PC-9 (cell line): ENCODE measurements at regions not wholly inside any gene's neighbourhood (a gene's known extent, or its start where the extent isn't known, plus 50 kb on each side); places are given as distances from the start of the nearest gene placed in this dataset.
"Not testable (repeated sequence)": the region's sequence is repeated elsewhere in the genome, so short reads cannot be mapped to it uniquely, and the experiment has no call there.

Experiments
- BruUV-seq: library from RNA; stranded (reverse); fragments of 400-500 nt; replicated peaks from 2 replicates; lab custom pipeline; 2021; lab: Mats Ljungman, UMichigan
- CTCF ChIA-PET: fragments of 300-600 bp; sonication (Branson Sonifier 250); formaldehyde crosslinking; loops from one replicate; lab custom pipeline; 2022; ENCODE audit warnings: antibody characterized with exemption; lab: Charles Lee
- POLR2A ChIA-PET: fragments of 300-600 bp; sonication (Branson Sonifier 250); formaldehyde crosslinking; loops from one replicate; lab custom pipeline; 2022; ENCODE audit warnings: antibody characterized with exemption; ENCODE audit not compliant: unreplicated experiment; lab: Charles Lee
- DNase-seq, 2 experiments: peaks; one replicate each; pipeline versions ENCODE4 v3.0.0 to v3.0.0-alpha.2; 2015 to 2022; ENCODE audit warnings: mixed read lengths in 1 of 2
- H2AFZ ChIP-seq: fragments of 200-600 bp; sonication (generic); 2 replicates; pipeline ENCODE4 v1.8.1; 2017; ENCODE audit warnings: antibody characterized with exemption
- H3F3A ChIP-seq: fragments of 200-600 bp; sonication (generic); 2 replicates; pipeline ENCODE4 v1.8.1; 2017; ENCODE audit warnings: antibody characterized with exemption, mild to moderate bottlenecking, low read depth; ENCODE audit not compliant: insufficient read depth
- H3K27ac ChIP-seq: fragments of 200-600 bp; sonication (generic); 2 replicates; pipeline ENCODE4 v1.6.1; 2016; ENCODE audit warnings: mixed run types
- H3K27me3 ChIP-seq: fragments of 200-600 bp; sonication (generic); 2 replicates; pipeline ENCODE4 v1.6.1; 2016; ENCODE audit warnings: low read depth, mixed run types; ENCODE audit not compliant: insufficient read depth
- H3K36me3 ChIP-seq: fragments of 200-600 bp; sonication (generic); 2 replicates; pipeline ENCODE4 v1.6.1; 2016; ENCODE audit warnings: low read depth, mixed run types
- H3K4me1 ChIP-seq: fragments of 200-600 bp; sonication (generic); replicated peaks from 2 replicates; pipeline ENCODE4 v1.6.1; 2016; ENCODE audit warnings: mixed run types; ENCODE audit not compliant: insufficient read depth
- H3K4me2 ChIP-seq: fragments of 200-600 bp; sonication (generic); 2 replicates; pipeline ENCODE4 v1.6.1; 2017; ENCODE audit warnings: mixed run types
- H3K4me3 ChIP-seq: fragments of 200-600 bp; sonication (generic); 2 replicates; pipeline ENCODE4 v1.6.1; 2016; ENCODE audit warnings: mixed run types
- H3K79me2 ChIP-seq: fragments of 200-600 bp; sonication (generic); 2 replicates; pipeline ENCODE4 v1.6.1; 2017; ENCODE audit warnings: low read depth, mixed run types
- H3K9me2 ChIP-seq: fragments of 200-600 bp; sonication (generic); 2 replicates; pipeline ENCODE4 v1.8.1; 2017; ENCODE audit warnings: mild to moderate bottlenecking; ENCODE audit not compliant: insufficient read depth
- H3K9me3 ChIP-seq: fragments of 200-600 bp; sonication (generic); 2 replicates; pipeline ENCODE4 v1.8.1; 2016; ENCODE audit warnings: low read depth; ENCODE audit not compliant: insufficient read depth
- H4K20me1 ChIP-seq: fragments of 200-600 bp; sonication (generic); 2 replicates; pipeline ENCODE4 v1.8.1; 2017; ENCODE audit not compliant: insufficient read depth
- EZH2 ChIP-seq: fragments of 200-600 bp; sonication (generic); IDR thresholded peaks from 2 replicates; pipeline ENCODE4 v1.8.0; 2017; ENCODE audit warnings: antibody characterized with exemption, low read depth
- intact Hi-C: fragments of 100-400 bp; cut with micrococcal nuclease; formaldehyde crosslinking; loops from one replicate; pipeline ENCODE4 v1.10.0; 2022; ENCODE audit not compliant: unreplicated experiment
- TF ChIP-seq, protein P1 (sequence below): fragments of 200-600 bp; sonication (generic); conservative IDR thresholded peaks from 2 replicates; pipeline ENCODE4 v1.6.1; 2017; ENCODE audit warnings: mixed run types, antibody characterized with exemption, mild to moderate bottlenecking, moderate library complexity

- H3K36me3 ChIP-seq, H2AFZ ChIP-seq, H3K4me3 ChIP-seq, H3F3A ChIP-seq, BruUV-seq, POLR2A ChIA-PET, H4K20me1 ChIP-seq, H3K9me3 ChIP-seq, H3K79me2 ChIP-seq, H3K27me3 ChIP-seq, H3K4me2 ChIP-seq, DNase-seq, CTCF ChIA-PET, H3K9me2 ChIP-seq, H3K27ac ChIP-seq, H3K4me1 ChIP-seq: not testable (repeated sequence)
- intact Hi-C loops, result loop anchor here (5.0 kb wide), 1 partner anchor 227 kb away; no protein-coding TSS in a partner anchor
- TF ChIP-seq, protein P1, sequence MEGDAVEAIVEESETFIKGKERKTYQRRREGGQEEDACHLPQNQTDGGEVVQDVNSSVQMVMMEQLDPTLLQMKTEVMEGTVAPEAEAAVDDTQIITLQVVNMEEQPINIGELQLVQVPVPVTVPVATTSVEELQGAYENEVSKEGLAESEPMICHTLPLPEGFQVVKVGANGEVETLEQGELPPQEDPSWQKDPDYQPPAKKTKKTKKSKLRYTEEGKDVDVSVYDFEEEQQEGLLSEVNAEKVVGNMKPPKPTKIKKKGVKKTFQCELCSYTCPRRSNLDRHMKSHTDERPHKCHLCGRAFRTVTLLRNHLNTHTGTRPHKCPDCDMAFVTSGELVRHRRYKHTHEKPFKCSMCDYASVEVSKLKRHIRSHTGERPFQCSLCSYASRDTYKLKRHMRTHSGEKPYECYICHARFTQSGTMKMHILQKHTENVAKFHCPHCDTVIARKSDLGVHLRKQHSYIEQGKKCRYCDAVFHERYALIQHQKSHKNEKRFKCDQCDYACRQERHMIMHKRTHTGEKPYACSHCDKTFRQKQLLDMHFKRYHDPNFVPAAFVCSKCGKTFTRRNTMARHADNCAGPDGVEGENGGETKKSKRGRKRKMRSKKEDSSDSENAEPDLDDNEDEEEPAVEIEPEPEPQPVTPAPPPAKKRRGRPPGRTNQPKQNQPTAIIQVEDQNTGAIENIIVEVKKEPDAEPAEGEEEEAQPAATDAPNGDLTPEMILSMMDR, result peak; percentile 47; the same call in 1 of the 2 replicates
Measured at GRCh38 chr10:37525410-37525809, 332.0 kb downstream of the ZNF248 start.

GRCh38 chr10:37520488-37520887, 336.9 kb downstream of the ZNF248 start:
- BruUV-seq, result no TSS peak

GRCh38 chr10:37510520-37510919, 346.9 kb downstream of the ZNF248 start:
- H3K4me2 ChIP-seq, H3K36me3 ChIP-seq, H3K4me3 ChIP-seq, H4K20me1 ChIP-seq, POLR2A ChIA-PET, CTCF ChIA-PET, H3K4me1 ChIP-seq, DNase-seq, H3F3A ChIP-seq, H3K9me3 ChIP-seq, H3K27ac ChIP-seq, H2AFZ ChIP-seq, BruUV-seq, H3K27me3 ChIP-seq, H3K79me2 ChIP-seq, H3K9me2 ChIP-seq, intact Hi-C loops: not testable (repeated sequence)

More at GRCh38 chr10:37520488-37520887, 336.9 kb downstream of the ZNF248 start:
- intact Hi-C loops, result no loop called here
- no peak overlapping the region for H3K27ac ChIP-seq
- H3K36me3 ChIP-seq, result no peaks in the 10 kb centered on the region
- H3K9me2 ChIP-seq, result no peaks in the 10 kb centered on the region
- H2AFZ ChIP-seq, result no peak overlapping the region
- H3K9me3 ChIP-seq, result no peaks in the 10 kb centered on the region
- no peaks in the 10 kb centered on the region for H4K20me1 ChIP-seq
- no peak for DNase-seq
- H3K79me2 ChIP-seq, result no peaks in the 10 kb centered on the region
- POLR2A ChIA-PET, result no interaction called here
- no peaks in the 10 kb centered on the region for H3F3A ChIP-seq
- no peaks in the 10 kb centered on the region for H3K4me1 ChIP-seq
- no peaks in the 10 kb centered on the region for H3K27me3 ChIP-seq
- H3K4me3 ChIP-seq, result no peak overlapping the region
- CTCF ChIA-PET, result no interaction called here
- no peak for TF ChIP-seq EZH2
- TF ChIP-seq, protein P1, result no peak
- H3K4me2 ChIP-seq, result no peak overlapping the region

DNA sequence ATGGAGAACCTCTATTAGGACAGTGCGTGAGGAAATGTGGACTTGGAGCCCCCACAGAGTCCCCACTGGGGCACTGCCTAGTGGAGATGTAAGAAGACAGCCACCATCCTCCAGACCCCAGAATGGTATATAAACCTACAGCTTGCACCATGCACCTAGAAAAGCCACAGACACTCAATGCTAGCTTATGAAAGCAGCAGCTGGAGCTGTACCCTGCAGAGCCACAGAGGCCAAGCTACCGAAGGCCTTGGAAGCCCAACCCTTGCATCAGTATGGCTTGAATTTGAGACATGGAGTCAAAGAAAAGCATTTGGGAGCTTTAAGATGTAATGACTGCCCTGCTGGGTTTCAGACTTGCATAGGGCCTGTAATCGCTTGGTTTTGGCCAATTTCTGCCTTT, 361.3 kb downstream of the ZNF248 start:
- Histone ChIP-seq H2AFZ (no peak overlapping the region), H3F3A (no peaks in the 10 kb centered on the region), H3K27me3 (no peaks in the 10 kb centered on the region), H3K79me2 (no peaks in the 10 kb centered on the region), H3K4me1 (no peaks in the 10 kb centered on the region), H3K27ac (no peak overlapping the region), H3K4me3 (no peak overlapping the region), H3K9me3 (no peaks in the 10 kb centered on the region), H3K9me2 (no peaks in the 10 kb centered on the region), H3K4me2 (no peak overlapping the region), H4K20me1 (no peaks in the 10 kb centered on the region), H3K36me3 (no peaks in the 10 kb centered on the region)
- BruUV-seq, result no TSS peak
- no peak for DNase-seq
- POLR2A ChIA-PET, result no interaction called here
- CTCF ChIA-PET, result no interaction called here
- TF ChIP-seq EZH2, result no peak
- TF ChIP-seq, protein P1, result no peak
- intact Hi-C loops, result no loop called here
